Nephron (organoid): ENCODE measurements at regions not wholly inside any gene's neighbourhood (a gene's known extent, or its start where the extent isn't known, plus 50 kb on each side); places are given as distances from the start of the nearest gene placed in this dataset.

ENCODE experiments used
- H3K27ac Mint-ChIP-seq, 3 experiments: 2 replicates each; pipeline ENCODE4 v1.8.0; 2020; ENCODE audit warnings: mixed read lengths in 3 of 3, mild to moderate bottlenecking in 2 of 3, moderate library complexity in 1 of 3
- H3K27me3 Mint-ChIP-seq: 2 replicates; pipeline ENCODE4 v1.8.0; 2021; ENCODE audit warnings: low read depth, mild to moderate bottlenecking, moderate library complexity, mixed read lengths
- H3K36me3 Mint-ChIP-seq: 2 replicates; pipeline ENCODE4 v1.8.0; 2020; ENCODE audit warnings: low read depth, mixed read lengths
- H3K4me1 Mint-ChIP-seq: 2 replicates; pipeline ENCODE4 v1.8.0; 2020; ENCODE audit warnings: mixed read lengths
- H3K4me3 Mint-ChIP-seq, 3 experiments: 2 replicates each; pipeline ENCODE4 v1.8.0; 2020; ENCODE audit warnings: mild to moderate bottlenecking in 3 of 3, mixed read lengths in 3 of 3, moderate library complexity in 2 of 3
- H3K9me3 Mint-ChIP-seq: 2 replicates; pipeline ENCODE4 v1.8.0; 2020; ENCODE audit warnings: mixed read lengths
- TF ChIP-seq, protein P1 (sequence below), 3 experiments: fragments of 200-600 bp; sonication (generic); IDR thresholded peaks; one replicate each; pipeline ENCODE4 v1.5.0; 2021; ENCODE audit warnings: antibody characterized with exemption in 3 of 3; ENCODE audit not compliant: unreplicated experiment in 3 of 3

GRCh38 chr1:181174861-181175260, 86.4 kb downstream of the IER5 start:
- Mint-ChIP-seq H3K9me3 (peaks cover 7% of the 10 kb centered on the region), H3K4me3 (no peak overlapping the region), H3K27me3 (peaks cover 22% of the 10 kb centered on the region), H3K4me1 (peaks cover 22% of the 10 kb centered on the region), H3K27ac (no peak overlapping the region), H3K36me3 (no peaks in the 10 kb centered on the region)
- TF ChIP-seq, protein P1, sequence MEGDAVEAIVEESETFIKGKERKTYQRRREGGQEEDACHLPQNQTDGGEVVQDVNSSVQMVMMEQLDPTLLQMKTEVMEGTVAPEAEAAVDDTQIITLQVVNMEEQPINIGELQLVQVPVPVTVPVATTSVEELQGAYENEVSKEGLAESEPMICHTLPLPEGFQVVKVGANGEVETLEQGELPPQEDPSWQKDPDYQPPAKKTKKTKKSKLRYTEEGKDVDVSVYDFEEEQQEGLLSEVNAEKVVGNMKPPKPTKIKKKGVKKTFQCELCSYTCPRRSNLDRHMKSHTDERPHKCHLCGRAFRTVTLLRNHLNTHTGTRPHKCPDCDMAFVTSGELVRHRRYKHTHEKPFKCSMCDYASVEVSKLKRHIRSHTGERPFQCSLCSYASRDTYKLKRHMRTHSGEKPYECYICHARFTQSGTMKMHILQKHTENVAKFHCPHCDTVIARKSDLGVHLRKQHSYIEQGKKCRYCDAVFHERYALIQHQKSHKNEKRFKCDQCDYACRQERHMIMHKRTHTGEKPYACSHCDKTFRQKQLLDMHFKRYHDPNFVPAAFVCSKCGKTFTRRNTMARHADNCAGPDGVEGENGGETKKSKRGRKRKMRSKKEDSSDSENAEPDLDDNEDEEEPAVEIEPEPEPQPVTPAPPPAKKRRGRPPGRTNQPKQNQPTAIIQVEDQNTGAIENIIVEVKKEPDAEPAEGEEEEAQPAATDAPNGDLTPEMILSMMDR (IDR thresholded peaks at IDR 0.05; ENCODE audit: unreplicated experiment in 3 of 3), result no peak

DNA sequence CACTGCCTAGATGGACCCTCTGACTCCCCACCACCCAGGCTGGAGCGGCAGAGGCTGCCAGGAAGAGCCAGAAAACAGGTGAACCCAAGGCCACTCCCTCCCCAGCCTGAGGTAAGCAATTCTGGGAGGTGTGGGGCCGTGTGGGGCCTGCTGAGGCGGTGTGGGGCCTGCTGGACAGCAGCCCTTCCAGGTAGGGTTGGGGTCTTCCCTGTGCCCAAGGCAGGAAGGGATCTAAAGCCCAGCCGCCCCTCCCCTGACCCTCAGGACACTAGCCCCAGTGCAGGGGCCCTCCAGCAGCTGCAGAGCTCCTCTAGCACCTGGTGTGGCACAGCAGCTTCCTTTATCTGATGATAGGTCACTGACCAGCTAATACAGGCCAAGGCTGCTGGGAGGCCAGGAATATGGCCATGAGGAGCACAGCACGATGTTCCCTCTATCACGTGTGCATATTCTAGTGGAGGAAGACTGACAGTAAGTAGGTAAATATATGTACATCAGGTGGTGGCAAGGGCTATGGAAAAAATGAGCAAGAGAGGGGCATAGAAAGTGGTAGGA, 86.9 kb downstream of the IER5 start:
- TF ChIP-seq, protein P1 (IDR thresholded peaks at IDR 0.05; ENCODE audit: unreplicated experiment in 3 of 3), result no peak
- H3K4me3 Mint-ChIP-seq, result no peak overlapping the region
- H3K9me3 Mint-ChIP-seq, result peaks cover 7% of the 10 kb centered on the region
- H3K4me1 Mint-ChIP-seq, result peaks cover 28% of the 10 kb centered on the region
- peaks cover 26% of the 10 kb centered on the region for H3K27me3 Mint-ChIP-seq
- no peak overlapping the region for H3K27ac Mint-ChIP-seq
- no peaks in the 10 kb centered on the region for H3K36me3 Mint-ChIP-seq

DNA sequence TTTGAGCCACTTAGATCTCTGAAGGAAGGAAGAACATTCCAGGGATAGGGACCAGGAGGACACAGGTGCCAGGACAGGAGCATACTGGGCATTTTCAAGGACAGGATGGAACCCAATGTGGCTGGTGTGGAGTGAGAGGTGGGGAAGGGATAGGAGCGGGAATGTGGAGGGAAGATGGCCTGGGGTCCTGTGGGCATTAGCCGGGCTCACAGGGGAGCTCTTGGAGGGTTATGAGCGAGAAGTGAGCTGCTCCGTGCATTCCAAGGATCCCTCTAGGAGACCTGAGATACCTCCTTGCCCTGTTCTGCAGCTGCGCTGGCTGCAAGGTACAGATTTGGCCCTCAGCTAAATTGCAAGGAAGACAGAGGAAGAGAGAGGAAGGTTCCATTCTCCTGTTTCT, 87.5 kb downstream of the IER5 start:
- H3K9me3 Mint-ChIP-seq, result peaks cover 7% of the 10 kb centered on the region
- H3K27ac Mint-ChIP-seq, result no peak overlapping the region
- H3K36me3 Mint-ChIP-seq, result no peaks in the 10 kb centered on the region
- H3K27me3 Mint-ChIP-seq, result peaks cover 26% of the 10 kb centered on the region
- TF ChIP-seq, protein P1 (IDR thresholded peaks at IDR 0.05; ENCODE audit: unreplicated experiment in 3 of 3), result no peak
- no peak overlapping the region for H3K4me3 Mint-ChIP-seq
- H3K4me1 Mint-ChIP-seq, result peaks cover 31% of the 10 kb centered on the region

- Mint-ChIP-seq H3K27me3 (peaks cover 42% of the 10 kb centered on the region), H3K36me3 (no peaks in the 10 kb centered on the region), H3K9me3 (peaks cover 2% of the 10 kb centered on the region), H3K27ac (peak overlapping the region in 2 of 3 experiments; percentile 38 to 51), H3K4me3 (peak overlapping the region in 1 of 3 experiments; percentile 10), H3K4me1 (peaks cover 39% of the 10 kb centered on the region)
- TF ChIP-seq, protein P1 (IDR thresholded peaks at IDR 0.05; ENCODE audit: unreplicated experiment in 3 of 3), result no peak
Observed at GRCh38 chr1:181178241-181178879, 89.9 kb downstream of the IER5 start.

DNA sequence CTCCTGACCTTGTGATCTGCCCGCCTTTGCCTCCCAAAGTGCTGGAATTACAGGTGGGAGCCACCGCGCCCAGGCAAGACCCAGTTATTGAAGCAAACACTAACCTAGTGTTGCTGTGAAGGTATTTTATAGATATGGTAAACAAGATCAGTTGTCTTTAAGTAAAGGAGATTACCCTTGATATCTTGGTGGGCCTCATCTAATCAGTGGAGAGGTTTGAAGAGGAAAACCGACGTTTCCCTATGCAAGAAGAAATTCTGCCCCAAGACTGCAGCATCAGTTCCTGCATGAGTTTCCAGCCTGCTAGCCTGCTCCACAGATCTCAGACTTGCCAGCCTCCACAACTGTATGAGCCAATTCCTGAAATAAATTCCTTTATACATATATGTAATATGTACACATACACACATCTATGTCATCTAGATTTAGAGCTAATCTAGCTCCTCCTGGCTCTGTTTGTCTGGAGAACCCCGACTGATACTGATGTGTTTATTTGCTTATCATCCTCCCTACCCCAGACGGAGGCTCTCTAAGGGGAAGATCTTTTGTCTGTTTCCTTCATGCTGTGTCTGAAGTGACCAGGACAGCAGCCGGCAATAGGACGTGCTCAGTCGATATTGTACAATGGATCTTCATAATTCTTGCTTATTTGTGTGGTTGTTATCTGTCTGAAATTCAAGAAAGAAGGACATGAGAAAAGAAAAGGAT, 90.9 kb downstream of the IER5 start:
- peaks cover 39% of the 10 kb centered on the region for H3K4me1 Mint-ChIP-seq
- peaks cover 51% of the 10 kb centered on the region for H3K27me3 Mint-ChIP-seq
- TF ChIP-seq, protein P1 (IDR thresholded peaks at IDR 0.05; ENCODE audit: unreplicated experiment in 3 of 3), result no peak
- H3K27ac Mint-ChIP-seq, result peak overlapping the region; percentile 67 to 86 (median 84)
- H3K4me3 Mint-ChIP-seq, result peak overlapping the region in 2 of 3 experiments; percentile 46 to 60
- H3K9me3 Mint-ChIP-seq, result peaks cover 2% of the 10 kb centered on the region
- no peaks in the 10 kb centered on the region for H3K36me3 Mint-ChIP-seq
